Gastroesophageal sphincter (tissue), 4 donors: ENCODE measurements at regions not wholly inside any gene's neighbourhood (a gene's known extent, or its start where the extent isn't known, plus 50 kb on each side); places are given as distances from the start of the nearest gene placed in this dataset.

Source experiments
- ATAC-seq: fragments of 150-250 bp; one replicate; pipeline ENCODE4 v1.9.1; 2016; ENCODE audit warnings: mild to moderate bottlenecking, moderate library complexity
- H3K27ac ChIP-seq, 4 donors: fragments of 200-600 bp; sonication (generic) in 3 of 4; 1 replicate in 3 of 4; 2 replicates in 1 of 4; pipeline ENCODE4 v1.5.1; 2016 to 2019
- H3K27me3 ChIP-seq: fragments of 200-600 bp; sonication (generic); one replicate; pipeline ENCODE4 v1.5.1; 2019
- H3K36me3 ChIP-seq, 2 donors: fragments of 200-600 bp; sonication (generic); one replicate each; pipeline ENCODE4 v1.5.1; 2019; ENCODE audit warnings: control low read depth in 1 of 2
- H3K4me1 ChIP-seq, 3 donors: fragments of 200-600 bp; sonication (generic); 1 replicate in 2 of 3; 2 replicates in 1 of 3; pipeline ENCODE4 v1.5.1; 2016 to 2019; ENCODE audit warnings: control low read depth in 2 of 3
- H3K4me3 ChIP-seq, 2 donors: fragments of 200-600 bp; sonication (generic); one replicate each; pipeline ENCODE4 v1.5.1; 2019; ENCODE audit warnings: mild to moderate bottlenecking in 1 of 2, moderate library complexity in 1 of 2
- H3K9me3 ChIP-seq, 3 donors: fragments of 200-600 bp; sonication (generic); one replicate each; pipeline ENCODE4 v1.5.1; 2017 to 2019; ENCODE audit warnings: control low read depth in 2 of 3
- CTCF ChIP-seq, 4 experiments: fragments of 200-600 bp in 2 of 4; fragments of 450-650 bp in 2 of 4; sonication (generic) in 1 of 4; IDR thresholded peaks; one replicate each; pipeline ENCODE4 v1.5.1; 2017 to 2019; ENCODE audit warnings: antibody characterized with exemption in 4 of 4, mild to moderate bottlenecking in 2 of 4, moderate library complexity in 2 of 4
- EP300 ChIP-seq: sonication (generic); formaldehyde crosslinking; IDR thresholded peaks from one replicate; pipeline ENCODE4 v1.6.1; 2017; ENCODE audit warnings: antibody characterized with exemption, mild to moderate bottlenecking
- POLR2A ChIP-seq, 2 donors: fragments of 450-650 bp; IDR thresholded peaks; one replicate each; pipeline ENCODE4 v1.6.1; 2017; ENCODE audit warnings: antibody characterized with exemption in 2 of 2, mild to moderate bottlenecking in 2 of 2, moderate library complexity in 1 of 2
- POLR2AphosphoS5 ChIP-seq: sonication (generic); formaldehyde crosslinking; IDR thresholded peaks from one replicate; pipeline ENCODE4 v1.6.1; 2017; ENCODE audit warnings: antibody characterized with exemption
- WGBS, 2 donors: methylation state at CpG; one replicate each; pipeline ENCODE4 v1.1.5; 2018; ENCODE audit warnings: low coverage in 1 of 2; 5-methylcytosine and 5-hydroxymethylcytosine counted together

GRCh38 chr1:188427642-188428041 is 1598.9 kb downstream of the PLA2G4A start:
- Histone ChIP-seq H3K27me3 (no peaks in the 10 kb centered on the region), H3K9me3 (no peaks in the 10 kb centered on the region), H3K27ac (no peak overlapping the region), H3K4me3 (no peak overlapping the region), H3K36me3 (no peaks in the 10 kb centered on the region), H3K4me1 (no peaks in the 10 kb centered on the region)
- 36 to 58% methylated on average over 2 of the region's 2 CpGs for WGBS, 2 donors
- no peak for ATAC-seq
- no peak for TF ChIP-seq POLR2A (IDR thresholded peaks at IDR 0.05)
- no peak for TF ChIP-seq CTCF (IDR thresholded peaks at IDR 0.05)
- no peak for TF ChIP-seq POLR2AphosphoS5
- TF ChIP-seq EP300 = no peak

- no peak overlapping the region for H3K27ac ChIP-seq
- no peak overlapping the region for H3K4me3 ChIP-seq
- ATAC-seq = no peak
- no peak for TF ChIP-seq POLR2AphosphoS5
- no peak for TF ChIP-seq CTCF (IDR thresholded peaks at IDR 0.05)
- TF ChIP-seq POLR2A (IDR thresholded peaks at IDR 0.05) = no peak
- no peak for TF ChIP-seq EP300
- no peaks in the 10 kb centered on the region for H3K9me3 ChIP-seq
- no peaks in the 10 kb centered on the region for H3K36me3 ChIP-seq
- 83% methylated on average over 2 of the region's 2 CpGs for WGBS, 2 donors
- no peaks in the 10 kb centered on the region for H3K4me1 ChIP-seq
- no peaks in the 10 kb centered on the region for H3K27me3 ChIP-seq
These were observed 1600.6 kb downstream of the PLA2G4A start for GRCh38 chr1:188429386-188429785.

GRCh38 chr1:188432427-188432826 is 1603.7 kb downstream of the PLA2G4A start:
- no peak for TF ChIP-seq POLR2A (IDR thresholded peaks at IDR 0.05)
- no peak for TF ChIP-seq POLR2AphosphoS5
- no peak for TF ChIP-seq CTCF (IDR thresholded peaks at IDR 0.05)
- TF ChIP-seq EP300 = no peak
- no peaks in the 10 kb centered on the region for H3K27me3 ChIP-seq
- WGBS, 2 donors = 19 to 24% methylated on average over 1 of the region's 1 CpG
- H3K4me1 ChIP-seq = no peaks in the 10 kb centered on the region
- no peaks in the 10 kb centered on the region for H3K9me3 ChIP-seq
- no peak for ATAC-seq
- H3K27ac ChIP-seq = no peak overlapping the region
- no peaks in the 10 kb centered on the region for H3K36me3 ChIP-seq
- H3K4me3 ChIP-seq = no peak overlapping the region

- 75 to 84% methylated on average over 2 of the region's 2 CpGs for WGBS, 2 donors
- Histone ChIP-seq H3K4me1 (no peaks in the 10 kb centered on the region), H3K9me3 (no peaks in the 10 kb centered on the region), H3K36me3 (no peaks in the 10 kb centered on the region), H3K4me3 (no peak overlapping the region), H3K27ac (no peak overlapping the region), H3K27me3 (no peaks in the 10 kb centered on the region)
- no peak for ATAC-seq
- no peak for TF ChIP-seq CTCF (IDR thresholded peaks at IDR 0.05)
- no peak for TF ChIP-seq POLR2A (IDR thresholded peaks at IDR 0.05)
- TF ChIP-seq POLR2AphosphoS5 = no peak
- TF ChIP-seq EP300 = no peak
These were observed 1604.7 kb downstream of the PLA2G4A start for GRCh38 chr1:188433425-188433824.

GRCh38 chr1:188444526-188444925 is 1615.8 kb downstream of the PLA2G4A start:
- TF ChIP-seq CTCF (IDR thresholded peaks at IDR 0.05) (no peak), POLR2AphosphoS5 (no peak), POLR2A (IDR thresholded peaks at IDR 0.05) (no peak), EP300 (no peak)
- WGBS, 2 donors = 31 to 57% methylated on average over 3 of the region's 3 CpGs
- Histone ChIP-seq H3K27me3 (no peaks in the 10 kb centered on the region), H3K36me3 (no peaks in the 10 kb centered on the region), H3K27ac (no peak overlapping the region), H3K4me1 (no peaks in the 10 kb centered on the region), H3K9me3 (no peaks in the 10 kb centered on the region), H3K4me3 (no peak overlapping the region)
- no peak for ATAC-seq
